Activated T-cell treated with anti-CD3 and anti-CD28 coated beads, Interleukin-2, amount 50 U/mL, for 4 hours (primary cell): ENCODE measurements at regions not wholly inside any gene's neighbourhood (a gene's known extent, or its start where the extent isn't known, plus 50 kb on each side); places are given as distances from the start of the nearest gene placed in this dataset.
"Not testable (repeated sequence)": the region's sequence is repeated elsewhere in the genome, so short reads cannot be mapped to it uniquely, and the experiment has no call there.

Experiments used
- ATAC-seq, 2 donors: fragments of 200-7000 bp; cut with Tn5 transposase; one replicate each; pipeline ENCODE4 v1.10.0; 2021
- DNase-seq: peaks from one replicate; pipeline ENCODE4 v3.0.0-alpha.2; 2020
- H3K27me3 Mint-ChIP-seq: one replicate; pipeline ENCODE4 v1.8.0; 2021; ENCODE audit warnings: low read depth, mixed read lengths
- H3K36me3 Mint-ChIP-seq: one replicate; pipeline ENCODE4 v1.8.0; 2022; ENCODE audit warnings: mixed read lengths; ENCODE audit not compliant: insufficient read depth
- H3K4me1 Mint-ChIP-seq: one replicate; pipeline ENCODE4 v1.8.0; 2021; ENCODE audit warnings: low read depth, mixed read lengths
- H3K4me3 Mint-ChIP-seq: one replicate; pipeline ENCODE4 v1.8.0; 2021; ENCODE audit warnings: mild to moderate bottlenecking, moderate library complexity, mixed read lengths
- H3K9me3 Mint-ChIP-seq: one replicate; pipeline ENCODE4 v1.8.0; 2021; ENCODE audit warnings: mixed read lengths

DNA sequence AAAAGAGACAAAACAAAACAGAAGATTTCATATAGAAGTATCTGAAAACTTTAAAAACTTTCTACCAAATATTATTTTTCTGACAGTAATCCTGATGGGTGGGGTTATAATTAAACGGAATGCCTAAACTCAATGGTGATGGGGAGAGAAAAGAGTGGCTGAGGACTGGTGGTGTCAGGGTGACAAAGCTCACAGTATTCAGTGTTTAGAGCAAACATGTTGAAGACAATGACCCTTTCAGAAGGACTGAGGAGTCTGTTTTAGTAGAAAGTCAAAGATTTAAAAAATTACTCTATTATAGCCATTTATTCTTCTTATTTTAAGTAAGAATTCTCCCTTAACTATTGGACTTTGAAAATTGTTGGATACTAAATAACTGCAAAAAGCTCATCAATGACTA lies 1144.0 kb downstream of the TAF11L14 start:
- no peaks in the 10 kb centered on the region for H3K4me1 Mint-ChIP-seq
- H3K4me3 Mint-ChIP-seq: no peak overlapping the region
- H3K9me3 Mint-ChIP-seq: peaks cover 4% of the 10 kb centered on the region
- ATAC-seq (no peak), DNase-seq (no peak)
- H3K36me3 Mint-ChIP-seq: no peaks in the 10 kb centered on the region
- no peaks in the 10 kb centered on the region for H3K27me3 Mint-ChIP-seq

GRCh38 chr5:18789218-18789998 lies 1155.1 kb downstream of the TAF11L14 start:
- Mint-ChIP-seq H3K36me3 (no peaks in the 10 kb centered on the region), H3K4me3 (no peak overlapping the region), H3K9me3 (no peaks in the 10 kb centered on the region), H3K27me3 (no peaks in the 10 kb centered on the region), H3K4me1 (no peaks in the 10 kb centered on the region)
- DNase-seq (no peak), ATAC-seq (no peak)

DNA sequence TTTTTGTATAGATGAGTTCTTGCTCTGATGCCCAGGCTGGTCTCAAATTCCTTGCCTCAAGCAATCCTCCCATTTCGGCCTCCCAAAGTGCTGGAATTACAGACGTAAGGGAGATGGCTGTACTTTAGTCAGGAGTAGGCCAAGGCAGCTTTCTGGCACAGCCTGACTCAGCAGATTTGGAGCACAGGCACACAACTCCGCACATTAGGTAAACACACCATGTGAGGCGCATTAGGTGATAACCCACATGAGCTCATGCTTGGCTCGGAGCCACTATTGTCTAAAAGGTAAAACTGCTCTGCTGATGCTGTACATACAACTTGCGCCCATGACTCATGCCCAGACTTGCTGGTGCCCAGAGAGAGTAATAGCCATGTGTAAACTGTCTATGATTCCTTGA lies 1157.9 kb downstream of the TAF11L14 start:
- H3K36me3 Mint-ChIP-seq: no peaks in the 10 kb centered on the region
- peak in 1 of 2 donors; percentile 18 for ATAC-seq

GRCh38 chr5:18797222-18797621 lies 1163.0 kb downstream of the TAF11L14 start:
- Mint-ChIP-seq H3K4me3 (no peak overlapping the region), H3K27me3 (no peaks in the 10 kb centered on the region), H3K36me3 (no peaks in the 10 kb centered on the region), H3K4me1 (no peaks in the 10 kb centered on the region), H3K9me3 (no peaks in the 10 kb centered on the region)
- ATAC-seq: no peak
- no peak for DNase-seq

More for the DNA sequence above, 1157.9 kb downstream of the TAF11L14 start:
- Mint-ChIP-seq H3K4me1 (no peaks in the 10 kb centered on the region), H3K27me3 (no peaks in the 10 kb centered on the region), H3K9me3 (no peaks in the 10 kb centered on the region), H3K4me3 (no peak overlapping the region)
- no peak for DNase-seq

DNA sequence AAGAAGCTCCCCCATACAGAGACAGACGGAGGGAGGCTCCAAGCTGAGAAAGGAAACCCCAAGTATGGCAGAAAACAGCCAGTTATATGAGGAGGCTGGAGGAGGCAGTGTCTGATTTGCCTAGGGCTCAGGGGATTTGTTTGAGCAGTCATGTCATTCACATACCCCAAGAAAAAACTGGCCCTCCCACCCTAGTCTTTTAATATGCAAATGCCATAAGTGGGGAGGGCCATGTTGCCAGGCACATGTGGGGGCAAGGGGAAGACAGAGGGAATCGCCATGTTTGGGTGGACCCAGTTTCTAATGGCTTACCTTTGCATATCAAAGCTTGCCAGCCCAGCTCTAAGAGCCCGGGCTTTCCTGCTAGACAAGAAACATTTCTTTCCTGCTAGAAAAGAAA lies 1163.8 kb downstream of the TAF11L14 start:
- ATAC-seq (no peak), DNase-seq (no peak)
- Mint-ChIP-seq H3K9me3 (no peaks in the 10 kb centered on the region), H3K4me3 (no peak overlapping the region), H3K4me1 (no peaks in the 10 kb centered on the region), H3K36me3 (no peaks in the 10 kb centered on the region), H3K27me3 (no peaks in the 10 kb centered on the region)

- DNase-seq (no peak), ATAC-seq (no peak)
- Mint-ChIP-seq H3K4me1 (no peaks in the 10 kb centered on the region), H3K4me3 (no peak overlapping the region), H3K27me3 (no peaks in the 10 kb centered on the region), H3K36me3 (no peaks in the 10 kb centered on the region), H3K9me3 (no peaks in the 10 kb centered on the region)
These were observed 1165.3 kb downstream of the TAF11L14 start for GRCh38 chr5:18799482-18800128.

GRCh38 chr5:18800293-18801025 lies 1166.2 kb downstream of the TAF11L14 start:
- H3K9me3 Mint-ChIP-seq: no peaks in the 10 kb centered on the region
- no peak overlapping the region for H3K4me3 Mint-ChIP-seq
- H3K36me3 Mint-ChIP-seq: no peaks in the 10 kb centered on the region
- DNase-seq: no peak
- H3K4me1 Mint-ChIP-seq: no peaks in the 10 kb centered on the region
- no peak for ATAC-seq
- peaks cover 2% of the 10 kb centered on the region for H3K27me3 Mint-ChIP-seq

DNA sequence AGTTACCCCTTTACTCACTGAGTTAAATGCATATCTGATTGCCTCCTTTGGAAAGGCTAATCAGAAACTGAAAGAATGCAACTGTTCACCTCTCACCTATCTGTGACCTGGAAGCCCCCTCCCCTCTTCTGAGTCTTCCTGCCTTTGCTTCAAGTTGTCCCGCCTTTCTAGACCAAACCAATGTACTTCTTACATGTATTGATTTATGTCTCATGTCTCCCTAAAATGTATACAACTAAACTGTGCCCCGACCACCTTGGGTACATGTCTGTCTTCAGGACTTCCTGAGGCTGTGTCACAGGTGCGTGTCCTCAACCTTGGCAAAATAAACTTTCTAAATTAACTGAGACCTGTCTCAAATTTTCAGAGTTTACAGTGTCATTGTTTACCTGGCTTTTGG lies 1167.2 kb downstream of the TAF11L14 start:
- H3K9me3 Mint-ChIP-seq: not testable (repeated sequence)

DNA sequence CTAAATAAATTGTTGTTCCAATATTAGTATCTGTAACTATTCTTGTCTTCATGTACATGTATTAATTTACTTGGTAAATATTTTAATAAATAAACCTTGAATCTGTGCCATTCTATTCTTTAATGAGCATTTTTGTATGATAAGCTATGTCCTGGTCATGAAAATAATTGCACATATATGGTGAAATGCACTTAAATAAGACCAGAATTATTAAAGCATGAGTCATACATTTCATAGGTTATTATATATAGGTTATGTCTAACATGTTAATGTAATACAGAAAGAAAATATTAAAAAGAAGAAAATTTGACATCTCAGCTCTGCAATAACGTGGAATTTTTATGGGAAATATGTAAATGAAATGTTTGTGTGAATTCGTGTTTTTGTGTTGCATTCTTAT lies 1168.1 kb downstream of the TAF11L14 start:
- ATAC-seq (no peak), DNase-seq (no peak)
- Mint-ChIP-seq H3K36me3 (no peaks in the 10 kb centered on the region), H3K27me3 (peaks cover 2% of the 10 kb centered on the region), H3K4me3 (no peak overlapping the region), H3K4me1 (no peaks in the 10 kb centered on the region), H3K9me3 (no peaks in the 10 kb centered on the region)

More for the DNA sequence above, 1167.2 kb downstream of the TAF11L14 start:
- not testable (repeated sequence) for H3K36me3 Mint-ChIP-seq, H3K4me1 Mint-ChIP-seq, DNase-seq, H3K27me3 Mint-ChIP-seq, ATAC-seq, H3K4me3 Mint-ChIP-seq

DNA sequence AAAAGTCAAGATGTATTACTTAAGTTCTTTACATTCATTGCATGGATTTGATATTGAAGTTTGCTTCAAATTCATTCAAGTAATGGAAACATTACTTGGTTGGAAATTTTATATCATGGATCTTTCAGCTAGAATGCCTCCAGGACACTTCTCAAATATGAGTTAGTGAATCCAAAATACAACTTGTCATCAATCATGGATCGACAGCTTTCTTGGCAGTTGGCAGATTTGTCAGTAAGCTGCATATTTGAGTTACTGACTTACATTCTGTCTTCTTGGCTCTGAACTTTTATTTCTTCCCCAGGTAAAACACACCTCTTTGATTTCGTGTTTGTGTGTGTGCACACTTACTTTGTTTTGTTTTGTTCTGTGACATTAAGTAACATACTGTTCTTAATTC lies 1171.1 kb downstream of the TAF11L14 start:
- ATAC-seq: no peak

GRCh38 chr5:18807256-18808149 lies 1173.2 kb downstream of the TAF11L14 start:
- no peaks in the 10 kb centered on the region for H3K4me1 Mint-ChIP-seq
- ATAC-seq (no peak), DNase-seq (no peak)
- H3K4me3 Mint-ChIP-seq: no peak overlapping the region
- no peaks in the 10 kb centered on the region for H3K36me3 Mint-ChIP-seq
- H3K27me3 Mint-ChIP-seq: peaks cover 2% of the 10 kb centered on the region
- no peaks in the 10 kb centered on the region for H3K9me3 Mint-ChIP-seq

More for the DNA sequence above, 1171.1 kb downstream of the TAF11L14 start:
- no peaks in the 10 kb centered on the region for H3K9me3 Mint-ChIP-seq
- no peaks in the 10 kb centered on the region for H3K36me3 Mint-ChIP-seq
- H3K4me3 Mint-ChIP-seq: no peak overlapping the region
- DNase-seq: no peak
- H3K4me1 Mint-ChIP-seq: no peaks in the 10 kb centered on the region
- peaks cover 2% of the 10 kb centered on the region for H3K27me3 Mint-ChIP-seq

DNA sequence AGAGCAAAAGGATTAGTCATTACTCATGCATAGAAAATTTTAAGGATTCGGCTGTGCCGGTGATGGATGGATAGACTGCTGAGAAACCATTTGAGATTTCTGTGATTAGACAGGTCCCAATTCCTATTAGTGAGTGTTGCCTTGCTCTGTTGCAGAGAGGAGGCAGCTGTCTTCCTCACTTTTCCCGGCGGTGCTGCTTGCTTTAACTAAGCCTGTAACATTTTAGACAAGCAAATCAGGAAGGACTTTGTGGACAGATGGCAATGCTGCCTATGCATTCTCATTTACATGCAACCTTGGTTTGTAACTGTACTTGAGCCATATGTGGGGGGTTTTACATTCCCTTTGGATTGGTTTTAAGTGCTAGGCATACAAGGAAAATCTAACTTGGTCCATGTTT lies 1176.3 kb downstream of the CDH18 start:
- H3K4me1 Mint-ChIP-seq: no peaks in the 10 kb centered on the region
- no peak overlapping the region for H3K4me3 Mint-ChIP-seq
- H3K27me3 Mint-ChIP-seq: no peaks in the 10 kb centered on the region
- no peaks in the 10 kb centered on the region for H3K36me3 Mint-ChIP-seq
- no peaks in the 10 kb centered on the region for H3K9me3 Mint-ChIP-seq
- ATAC-seq (no peak), DNase-seq (no peak)

- H3K4me1 Mint-ChIP-seq: no peaks in the 10 kb centered on the region
- ATAC-seq (no peak), DNase-seq (no peak)
- H3K27me3 Mint-ChIP-seq: no peaks in the 10 kb centered on the region
- no peaks in the 10 kb centered on the region for H3K36me3 Mint-ChIP-seq
- no peaks in the 10 kb centered on the region for H3K9me3 Mint-ChIP-seq
- H3K4me3 Mint-ChIP-seq: no peak overlapping the region
These were observed 1159.6 kb downstream of the CDH18 start for GRCh38 chr5:18828351-18828750.

DNA sequence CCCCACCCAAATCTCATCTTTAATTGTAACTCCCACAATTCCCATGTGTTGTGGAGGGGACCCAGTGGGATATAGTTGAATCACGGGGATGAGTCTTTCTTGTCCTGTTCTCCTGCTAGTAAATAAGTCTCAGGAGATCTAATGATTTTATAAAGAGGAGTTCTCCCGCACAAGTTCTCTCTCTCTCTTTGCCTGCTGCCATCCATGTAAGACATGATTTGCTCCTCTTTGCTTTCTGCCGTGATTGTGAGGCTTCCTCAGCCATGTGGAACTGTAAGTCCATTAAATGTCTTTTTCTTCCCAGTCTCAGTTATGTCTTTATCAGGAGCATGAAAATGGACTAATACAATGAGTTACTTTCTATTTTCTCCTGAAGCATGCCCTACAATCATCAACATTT lies 1158.5 kb downstream of the CDH18 start:
- ATAC-seq (no peak), DNase-seq (no peak)

More for the DNA sequence above, 1158.5 kb downstream of the CDH18 start:
- H3K4me3 Mint-ChIP-seq: no peak overlapping the region
- H3K9me3 Mint-ChIP-seq: no peaks in the 10 kb centered on the region
- H3K36me3 Mint-ChIP-seq: no peaks in the 10 kb centered on the region
- H3K27me3 Mint-ChIP-seq: no peaks in the 10 kb centered on the region
- H3K4me1 Mint-ChIP-seq: no peaks in the 10 kb centered on the region
